ENCODE measurements at regions not wholly inside any gene's neighbourhood (a gene's known extent, or its start where the extent isn't known, plus 50 kb on each side); places are given as distances from the start of the nearest gene placed in this dataset.

GRCh38 chr5:104611135-104611767 is 1048.7 kb upstream of the NUDT12 start:
- no peaks in the 10 kb centered on the region for H3K9me3 ChIP-seq (ENCODE audit: control insufficient read depth, insufficient read depth, low read length)
- TF ChIP-seq CTCF (IDR thresholded peaks at IDR 0.05; ENCODE audit: low read depth, low read length): no peak
- CTCF ChIA-PET: no interaction called here
- H3K4me3 ChIP-seq (ENCODE audit: low read depth, low read length): no peak overlapping the region
- no peaks in the 10 kb centered on the region for H3K27me3 ChIP-seq (ENCODE audit: control insufficient read depth, insufficient read depth, low read length)
- DNase-seq (ENCODE audit: low read depth, low spot score): no peak
- no peak overlapping the region for H3K27ac ChIP-seq (ENCODE audit: low read depth, low read length)
- POLR2A ChIA-PET: no interaction called here

GRCh38 chr5:104606258-104606829 is 1043.8 kb upstream of the NUDT12 start:
- no peaks in the 10 kb centered on the region for H3K9me3 ChIP-seq (ENCODE audit: control insufficient read depth, insufficient read depth, low read length)
- ChIA-PET CTCF (no interaction called here), POLR2A (no interaction called here)
- DNase-seq (ENCODE audit: low read depth, low spot score): no peak
- TF ChIP-seq CTCF (IDR thresholded peaks at IDR 0.05; ENCODE audit: low read depth, low read length): no peak
- no peak overlapping the region for H3K4me3 ChIP-seq (ENCODE audit: low read depth, low read length)
- H3K27me3 ChIP-seq (ENCODE audit: control insufficient read depth, insufficient read depth, low read length): no peaks in the 10 kb centered on the region
- H3K27ac ChIP-seq (ENCODE audit: low read depth, low read length): no peak overlapping the region

- DNase-seq (ENCODE audit: low read depth, low spot score): no peak
- Histone ChIP-seq H3K9me3 (ENCODE audit: control insufficient read depth, insufficient read depth, low read length) (no peaks in the 10 kb centered on the region), H3K4me3 (ENCODE audit: low read depth, low read length) (no peak overlapping the region), H3K27ac (ENCODE audit: low read depth, low read length) (no peak overlapping the region), H3K27me3 (ENCODE audit: control insufficient read depth, insufficient read depth, low read length) (no peaks in the 10 kb centered on the region)
- CTCF ChIA-PET: no interaction called here
- TF ChIP-seq CTCF (IDR thresholded peaks at IDR 0.05; ENCODE audit: low read depth, low read length): no peak
- POLR2A ChIA-PET: no interaction called here
Observed at GRCh38 chr5:104599726-104600125, 1037.1 kb upstream of the NUDT12 start.

- Histone ChIP-seq H3K9me3 (ENCODE audit: control insufficient read depth, insufficient read depth, low read length) (no peaks in the 10 kb centered on the region), H3K27me3 (ENCODE audit: control insufficient read depth, insufficient read depth, low read length) (no peaks in the 10 kb centered on the region), H3K27ac (ENCODE audit: low read depth, low read length) (no peak overlapping the region), H3K4me3 (ENCODE audit: low read depth, low read length) (no peak overlapping the region)
- TF ChIP-seq CTCF (IDR thresholded peaks at IDR 0.05; ENCODE audit: low read depth, low read length): no peak
- ChIA-PET CTCF (no interaction called here), POLR2A (no interaction called here)
- no peak for DNase-seq (ENCODE audit: low read depth, low spot score)
Observed at GRCh38 chr5:104598285-104598684, 1035.7 kb upstream of the NUDT12 start.

- ChIA-PET CTCF (no interaction called here), POLR2A (no interaction called here)
- no peak overlapping the region for H3K27ac ChIP-seq (ENCODE audit: low read depth, low read length)
- no peak for TF ChIP-seq CTCF (IDR thresholded peaks at IDR 0.05; ENCODE audit: low read depth, low read length)
- no peak overlapping the region for H3K4me3 ChIP-seq (ENCODE audit: low read depth, low read length)
- no peaks in the 10 kb centered on the region for H3K27me3 ChIP-seq (ENCODE audit: control insufficient read depth, insufficient read depth, low read length)
- H3K9me3 ChIP-seq (ENCODE audit: control insufficient read depth, insufficient read depth, low read length): no peaks in the 10 kb centered on the region
- DNase-seq (ENCODE audit: low read depth, low spot score): no peak
Observed at GRCh38 chr5:104594850-104595249, 1032.3 kb upstream of the NUDT12 start.
